ENCODE measurements at regions not wholly inside any gene's neighbourhood (a gene's known extent, or its start where the extent isn't known, plus 50 kb on each side); places are given as distances from the start of the nearest gene placed in this dataset.

DNA sequence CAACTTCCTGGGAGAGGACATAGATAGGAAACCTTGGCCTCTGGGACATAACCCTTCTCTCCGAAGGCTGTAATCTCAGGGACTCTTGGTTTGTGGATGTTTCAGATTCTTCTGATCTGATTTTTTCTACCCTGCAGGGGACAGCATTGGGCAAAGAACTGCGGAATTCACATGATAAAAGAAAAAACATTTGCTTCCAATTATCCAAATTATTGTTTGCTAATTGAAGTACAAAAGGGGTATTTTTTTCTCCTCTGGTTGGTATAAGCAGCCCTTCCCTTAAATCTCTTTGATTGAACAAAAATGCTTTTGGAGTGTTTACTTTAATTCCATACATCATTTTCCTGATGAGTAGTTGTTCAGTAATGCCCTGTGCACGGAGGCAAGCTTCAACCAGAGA, 251.7 kb upstream of the IRX3 start:
- Histone ChIP-seq H3K4me1 (ENCODE audit: low read depth) (no peaks in the 10 kb centered on the region), H3K4me3 (no peak overlapping the region), H3K36me3 (ENCODE audit: low read depth) (no peaks in the 10 kb centered on the region), H3K9me3 (no peaks in the 10 kb centered on the region)
- ATAC-seq = no peak
- no peak for DNase-seq
- TF ChIP-seq, protein P1, sequence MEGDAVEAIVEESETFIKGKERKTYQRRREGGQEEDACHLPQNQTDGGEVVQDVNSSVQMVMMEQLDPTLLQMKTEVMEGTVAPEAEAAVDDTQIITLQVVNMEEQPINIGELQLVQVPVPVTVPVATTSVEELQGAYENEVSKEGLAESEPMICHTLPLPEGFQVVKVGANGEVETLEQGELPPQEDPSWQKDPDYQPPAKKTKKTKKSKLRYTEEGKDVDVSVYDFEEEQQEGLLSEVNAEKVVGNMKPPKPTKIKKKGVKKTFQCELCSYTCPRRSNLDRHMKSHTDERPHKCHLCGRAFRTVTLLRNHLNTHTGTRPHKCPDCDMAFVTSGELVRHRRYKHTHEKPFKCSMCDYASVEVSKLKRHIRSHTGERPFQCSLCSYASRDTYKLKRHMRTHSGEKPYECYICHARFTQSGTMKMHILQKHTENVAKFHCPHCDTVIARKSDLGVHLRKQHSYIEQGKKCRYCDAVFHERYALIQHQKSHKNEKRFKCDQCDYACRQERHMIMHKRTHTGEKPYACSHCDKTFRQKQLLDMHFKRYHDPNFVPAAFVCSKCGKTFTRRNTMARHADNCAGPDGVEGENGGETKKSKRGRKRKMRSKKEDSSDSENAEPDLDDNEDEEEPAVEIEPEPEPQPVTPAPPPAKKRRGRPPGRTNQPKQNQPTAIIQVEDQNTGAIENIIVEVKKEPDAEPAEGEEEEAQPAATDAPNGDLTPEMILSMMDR (IDR thresholded peaks at IDR 0.05) = no peak
- intact Hi-C loops (cut with DNase I, micrococcal nuclease) = no loop called here

DNA sequence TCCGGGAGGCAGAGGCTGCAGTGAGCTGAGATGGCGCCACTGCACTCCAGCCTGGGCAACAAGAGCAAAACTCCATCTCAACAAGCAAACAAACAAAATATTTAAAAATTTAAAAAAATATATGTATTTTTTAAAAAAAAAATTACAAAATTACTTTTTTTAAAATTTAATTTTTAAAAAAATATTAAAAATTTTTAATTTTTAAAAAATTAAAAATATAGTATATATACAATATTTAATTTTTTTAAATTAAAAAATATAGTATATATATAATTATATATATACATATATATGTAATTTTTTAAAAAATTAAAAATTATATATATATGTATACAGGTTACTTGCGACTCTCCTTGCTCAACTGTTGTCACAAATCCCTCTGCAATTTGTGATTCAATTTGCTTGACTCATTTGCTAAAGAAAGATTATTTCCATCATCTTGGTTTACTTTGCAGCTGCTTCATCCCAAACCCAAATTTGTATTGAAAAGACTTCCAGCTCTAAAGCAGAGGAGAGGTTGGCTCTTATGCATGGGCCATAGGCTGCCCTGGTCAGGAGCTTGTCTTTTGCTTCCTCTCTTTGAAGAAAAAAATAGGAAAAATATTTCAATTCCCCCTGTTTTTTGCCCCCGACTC, 247.4 kb upstream of the IRX3 start:
- Histone ChIP-seq H3K4me3 (no peak overlapping the region), H3K4me1 (ENCODE audit: low read depth) (no peaks in the 10 kb centered on the region), H3K9me3 (no peaks in the 10 kb centered on the region), H3K36me3 (ENCODE audit: low read depth) (no peaks in the 10 kb centered on the region)
- DNase-seq = no peak
- TF ChIP-seq, protein P1 (IDR thresholded peaks at IDR 0.05) = no peak
- intact Hi-C loops (cut with DNase I, micrococcal nuclease) = no loop called here
- ATAC-seq = no peak

DNA sequence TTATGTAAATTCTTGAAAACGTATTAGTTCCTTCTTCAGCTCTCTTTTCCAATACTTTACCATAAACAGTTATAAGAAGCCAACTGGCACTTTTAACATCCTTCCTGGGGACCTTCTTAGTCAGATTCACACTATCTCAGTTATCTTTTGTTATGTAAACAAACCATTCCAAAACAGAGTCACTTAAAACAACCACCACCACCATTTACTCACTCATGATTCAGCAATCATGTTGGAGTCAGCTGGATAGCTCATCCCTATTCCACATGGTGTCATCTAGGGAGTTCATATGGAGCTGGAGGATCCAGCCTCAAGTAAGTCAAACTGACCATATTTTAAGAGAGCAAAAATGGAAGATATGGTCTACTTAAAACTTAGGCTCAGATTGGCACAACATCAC, 240.3 kb upstream of the IRX3 start:
- H3K36me3 ChIP-seq (ENCODE audit: low read depth) = no peaks in the 10 kb centered on the region
- no peaks in the 10 kb centered on the region for H3K4me1 ChIP-seq (ENCODE audit: low read depth)
- ATAC-seq = no peak
- H3K9me3 ChIP-seq = no peaks in the 10 kb centered on the region
- DNase-seq = no peak
- TF ChIP-seq, protein P1 (IDR thresholded peaks at IDR 0.05) = no peak
- no peak overlapping the region for H3K4me3 ChIP-seq
- intact Hi-C loops (cut with DNase I, micrococcal nuclease) = no loop called here

DNA sequence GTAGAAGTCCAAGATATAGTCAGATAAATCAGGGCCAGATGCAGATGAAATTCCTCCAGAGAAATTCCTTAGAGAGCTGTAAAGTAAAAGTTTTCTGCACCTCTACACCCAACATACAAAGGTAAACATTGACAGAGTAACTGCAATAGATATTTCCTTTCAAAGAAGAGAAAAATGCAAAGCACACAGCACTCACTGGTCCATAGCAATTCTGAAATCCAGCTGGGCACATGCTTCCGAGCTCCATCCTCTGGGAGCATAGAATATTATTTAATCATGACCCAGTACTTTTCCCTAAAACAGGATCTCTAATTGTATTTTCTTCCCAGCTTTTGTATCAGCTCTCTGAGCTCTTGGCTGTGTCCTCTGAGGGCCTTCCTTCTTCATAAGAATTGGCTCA, 239.5 kb upstream of the IRX3 start:
- no peak for ATAC-seq
- Histone ChIP-seq H3K4me1 (ENCODE audit: low read depth) (no peaks in the 10 kb centered on the region), H3K4me3 (no peak overlapping the region), H3K9me3 (no peaks in the 10 kb centered on the region), H3K36me3 (ENCODE audit: low read depth) (no peaks in the 10 kb centered on the region)
- TF ChIP-seq, protein P1 (IDR thresholded peaks at IDR 0.05) = no peak
- DNase-seq = no peak
- intact Hi-C loops (cut with DNase I, micrococcal nuclease) = no loop called here

DNA sequence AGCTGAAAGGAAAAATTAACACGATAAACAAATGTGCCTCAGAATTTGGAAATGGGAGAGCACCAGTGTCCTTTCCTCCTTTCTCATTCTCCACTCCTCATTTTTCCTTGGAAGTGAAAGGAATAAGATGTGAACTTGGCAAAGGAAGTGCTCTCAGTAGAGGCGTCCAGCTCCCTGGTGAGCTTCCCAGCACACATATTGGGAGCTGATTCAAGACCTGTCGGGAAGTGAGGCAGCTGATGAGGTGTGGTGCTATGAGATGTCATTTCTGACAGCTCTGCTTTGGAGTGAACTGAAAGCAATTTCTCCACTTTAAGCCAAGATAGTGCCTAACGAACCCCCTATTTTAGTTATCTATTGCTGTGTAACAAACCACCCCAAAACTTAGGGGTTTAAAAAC, 238.5 kb upstream of the IRX3 start:
- no peak for ATAC-seq
- intact Hi-C loops (cut with DNase I, micrococcal nuclease) = no loop called here
- TF ChIP-seq, protein P1 (IDR thresholded peaks at IDR 0.05) = no peak

DNA sequence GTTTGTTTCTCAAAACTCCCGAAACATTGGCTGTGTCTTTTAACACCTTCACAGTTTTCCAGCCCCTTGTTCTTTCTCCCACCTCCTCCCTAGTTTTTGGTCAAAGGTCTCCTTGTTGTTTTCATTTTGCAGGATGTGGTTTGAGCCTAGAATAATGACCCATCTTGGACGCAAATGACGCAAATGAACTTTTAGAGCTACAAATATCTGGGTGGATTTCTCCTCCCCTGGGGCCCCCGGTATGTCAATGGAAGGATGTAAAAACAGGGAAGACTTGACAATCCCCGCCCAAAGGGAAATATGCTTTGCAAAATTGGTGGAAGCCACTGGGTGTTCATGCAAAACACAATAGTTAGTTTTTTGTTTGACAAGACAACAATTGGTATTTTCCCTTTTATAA, 236.0 kb upstream of the IRX3 start:
- Histone ChIP-seq H3K4me1 (ENCODE audit: low read depth) (no peaks in the 10 kb centered on the region), H3K4me3 (no peak overlapping the region), H3K9me3 (no peaks in the 10 kb centered on the region), H3K36me3 (ENCODE audit: low read depth) (no peaks in the 10 kb centered on the region)
- DNase-seq (no peak), ATAC-seq (no peak)
- intact Hi-C loops (cut with DNase I, micrococcal nuclease) = no loop called here
- TF ChIP-seq, protein P1 (IDR thresholded peaks at IDR 0.05) = no peak

More for the DNA sequence above, 238.5 kb upstream of the IRX3 start:
- no peak for DNase-seq
- no peaks in the 10 kb centered on the region for H3K36me3 ChIP-seq (ENCODE audit: low read depth)
- H3K9me3 ChIP-seq = no peaks in the 10 kb centered on the region
- H3K4me3 ChIP-seq = no peak overlapping the region
- no peaks in the 10 kb centered on the region for H3K4me1 ChIP-seq (ENCODE audit: low read depth)
